ENCODE measurements at regions not wholly inside any gene's neighbourhood (a gene's known extent, or its start where the extent isn't known, plus 50 kb on each side); places are given as distances from the start of the nearest gene placed in this dataset.
"Not testable (repeated sequence)": the region's sequence is repeated elsewhere in the genome, so short reads cannot be mapped to it uniquely, and the experiment has no call there.

GRCh38 chr21:35448876-35449599 is 399.9 kb upstream of the RUNX1 start:
- intact Hi-C loops (cut with micrococcal nuclease) = no loop called here
- DNase-seq (no peak), ATAC-seq (no peak)

- intact Hi-C loops (cut with micrococcal nuclease) = no loop called here
- no peak for DNase-seq
- no peak for ATAC-seq
These were observed 395.3 kb upstream of the RUNX1 start for GRCh38 chr21:35444391-35444790.

- ATAC-seq (no peak), DNase-seq (no peak)
- intact Hi-C loops (cut with micrococcal nuclease) = no loop called here
These were observed 392.9 kb upstream of the RUNX1 start for GRCh38 chr21:35441868-35442582.

DNA sequence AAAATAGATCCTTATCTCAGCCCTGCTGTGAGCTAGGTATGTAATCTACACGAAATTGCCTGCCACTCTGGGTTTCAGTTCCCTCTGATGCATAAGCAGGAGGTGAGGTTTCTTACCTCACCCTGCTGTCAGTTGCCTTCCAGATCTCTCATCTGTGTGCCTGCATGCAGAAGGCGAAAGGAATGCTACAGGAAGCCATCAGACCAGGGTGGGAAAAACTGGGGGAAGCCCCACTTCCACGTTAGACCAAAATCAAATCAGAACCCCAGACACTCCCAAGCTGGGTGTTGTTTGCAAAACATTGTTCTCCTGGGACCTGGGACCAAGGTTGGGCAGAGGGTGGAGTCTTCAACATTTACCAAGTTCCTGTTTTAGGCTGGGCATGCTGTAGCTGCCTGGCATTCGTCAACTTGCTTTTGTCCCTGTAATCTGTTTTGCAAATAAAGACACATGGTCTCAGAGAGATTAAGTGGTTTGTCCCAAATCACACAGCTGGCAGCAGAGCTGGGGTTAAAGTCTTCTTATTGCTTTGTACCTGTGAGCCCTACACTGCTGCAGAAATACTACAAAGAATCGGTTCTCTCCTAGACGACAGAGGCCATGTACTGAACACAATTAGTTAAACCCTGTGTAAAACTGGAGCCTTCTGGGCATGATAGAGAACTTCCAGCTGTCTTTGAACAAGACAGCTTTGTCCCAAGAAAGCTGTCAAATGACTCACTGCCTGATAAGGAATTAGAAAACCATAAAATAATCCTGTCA is 389.7 kb upstream of the RUNX1 start:
- intact Hi-C loops (cut with micrococcal nuclease) = no loop called here
- no peak for DNase-seq
- peak; percentile 53 for ATAC-seq

- ATAC-seq (no peak), DNase-seq (no peak)
- intact Hi-C loops (cut with micrococcal nuclease) = no loop called here
These were observed 388.8 kb upstream of the RUNX1 start for GRCh38 chr21:35437941-35438340.

DNA sequence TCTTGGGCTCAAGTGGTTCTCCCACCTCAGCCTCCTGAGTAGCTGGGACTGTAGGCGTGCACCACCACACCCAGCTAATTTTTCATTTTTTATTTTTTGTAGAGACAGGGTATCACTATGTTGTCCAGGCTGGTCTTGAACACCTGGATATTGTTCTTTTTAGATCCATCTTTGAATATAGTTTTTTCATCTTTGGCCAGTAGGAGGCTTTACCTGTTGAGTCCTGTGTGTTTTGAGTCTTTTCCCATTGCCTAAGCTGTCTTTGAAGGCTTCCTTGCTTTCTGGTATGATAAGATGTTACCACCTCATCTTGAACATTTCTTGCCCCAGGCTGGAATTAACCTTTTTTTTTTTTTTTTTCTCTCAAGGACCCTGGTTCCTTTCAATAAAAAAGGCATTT is 387.8 kb upstream of the RUNX1 start:
- ATAC-seq (no peak), DNase-seq (no peak)
- intact Hi-C loops (cut with micrococcal nuclease) = no loop called here

DNA sequence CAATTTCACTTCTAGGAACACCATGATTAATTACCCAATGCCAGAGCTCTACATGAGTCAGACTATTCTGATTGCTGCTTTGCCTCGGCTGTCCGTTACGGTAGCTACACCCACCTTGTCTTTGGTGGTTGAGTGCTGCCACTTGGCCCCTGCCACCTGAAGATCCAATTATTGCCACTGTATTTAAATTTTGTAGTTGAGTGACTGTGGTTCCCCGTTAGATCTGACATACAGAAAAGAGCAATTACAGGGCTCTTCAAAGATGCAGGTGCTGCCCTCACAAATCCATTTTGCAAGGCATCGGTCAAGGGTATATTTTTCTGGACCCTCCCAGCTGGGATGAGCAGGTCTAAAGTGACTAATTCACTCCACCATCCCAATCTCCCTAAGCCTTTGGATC is 383.5 kb upstream of the RUNX1 start:
- intact Hi-C loops (cut with micrococcal nuclease); DNase-seq; ATAC-seq: not testable (repeated sequence)

GRCh38 chr21:35430260-35430659 is 381.2 kb upstream of the RUNX1 start:
- ATAC-seq = no peak
- no peak for DNase-seq
- intact Hi-C loops (cut with micrococcal nuclease) = no loop called here

- DNase-seq = no peak
- intact Hi-C loops (cut with micrococcal nuclease) = no loop called here
- peak; percentile 65 for ATAC-seq
These were observed 379.8 kb upstream of the RUNX1 start for GRCh38 chr21:35428937-35429336.

DNA sequence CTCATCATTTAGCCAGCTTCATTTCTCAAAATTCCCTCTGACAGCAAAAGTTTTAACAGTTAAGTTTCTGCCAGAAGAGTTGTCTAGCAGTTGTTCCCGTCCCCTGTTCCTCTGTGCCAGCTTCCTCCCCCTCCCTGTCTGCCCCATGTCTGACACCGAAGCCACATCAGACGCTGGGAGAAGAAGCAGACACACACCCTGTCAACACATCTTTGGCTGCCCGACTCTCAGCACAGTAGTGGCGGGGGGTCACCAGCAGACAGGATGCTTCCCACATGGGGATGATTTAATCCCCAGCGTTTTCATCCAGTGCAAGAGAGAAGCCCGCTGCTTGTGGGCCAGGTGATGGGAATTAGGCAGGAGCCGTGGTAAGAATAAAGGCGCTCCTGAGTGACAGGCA is 379.4 kb upstream of the RUNX1 start:
- intact Hi-C loops (cut with micrococcal nuclease) = no loop called here
- DNase-seq (peak; percentile 52), ATAC-seq (peak; percentile 84)

- ATAC-seq (peak; percentile 42), DNase-seq (no peak)
- intact Hi-C loops (cut with micrococcal nuclease) = no loop called here
These were observed 378.9 kb upstream of the RUNX1 start for GRCh38 chr21:35428001-35428320.

DNA sequence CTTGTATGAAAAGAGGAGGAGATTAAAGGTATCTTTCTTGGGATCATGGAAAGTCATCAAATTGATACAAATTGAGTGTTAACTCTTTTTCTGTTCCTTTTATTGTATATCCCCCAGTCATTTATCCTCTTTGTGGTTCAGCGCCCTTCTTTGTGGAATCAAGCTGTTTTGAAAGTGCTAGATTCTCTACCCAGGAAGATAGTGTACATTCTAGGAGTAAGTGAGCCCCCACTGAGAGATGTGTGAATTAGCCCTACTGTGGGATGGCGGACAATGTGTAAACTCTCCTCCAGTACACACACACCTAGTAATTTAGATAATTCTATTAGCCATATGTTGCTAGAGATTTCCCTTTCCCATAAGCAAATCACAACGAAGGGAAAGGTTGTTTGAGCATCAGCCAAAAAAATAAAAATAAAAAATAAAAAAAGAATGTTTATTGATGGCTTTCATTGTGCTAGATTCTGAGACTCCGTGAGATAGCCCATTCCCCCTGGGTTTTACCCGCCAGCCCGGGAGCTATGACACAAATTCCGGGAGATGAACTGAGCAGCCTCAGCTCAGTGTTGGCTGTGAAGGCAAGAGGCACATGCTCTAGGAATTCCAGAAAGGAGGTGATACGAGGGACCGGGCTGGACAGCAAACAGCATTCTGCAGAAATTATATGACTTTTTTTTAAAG is 378.4 kb upstream of the RUNX1 start:
- intact Hi-C loops (cut with micrococcal nuclease) = no loop called here
- ATAC-seq (peak; percentile 67), DNase-seq (peak; percentile 41)

DNA sequence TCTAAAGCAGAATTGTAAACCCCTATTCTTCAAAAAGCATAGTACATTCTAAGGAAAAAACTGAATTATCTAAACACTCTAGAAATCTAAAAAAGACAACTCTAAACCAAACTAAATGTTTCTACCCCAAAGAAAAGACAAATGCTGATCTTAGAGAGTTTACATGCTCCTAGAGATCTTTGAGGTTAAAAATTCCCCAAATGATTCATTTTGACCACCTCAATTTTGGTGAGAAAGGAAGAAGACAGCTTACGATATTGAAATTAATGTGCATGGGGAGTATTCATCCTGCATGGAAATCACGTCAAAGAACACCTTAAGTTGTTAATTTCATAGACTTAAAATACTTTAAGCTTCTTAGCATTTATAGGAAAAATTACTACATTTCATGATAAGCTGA is 377.8 kb upstream of the RUNX1 start:
- DNase-seq (no peak), ATAC-seq (no peak)
- intact Hi-C loops (cut with micrococcal nuclease) = no loop called here

- no peak for ATAC-seq
These were observed 377.4 kb upstream of the RUNX1 start for GRCh38 chr21:35426469-35426868.

DNA sequence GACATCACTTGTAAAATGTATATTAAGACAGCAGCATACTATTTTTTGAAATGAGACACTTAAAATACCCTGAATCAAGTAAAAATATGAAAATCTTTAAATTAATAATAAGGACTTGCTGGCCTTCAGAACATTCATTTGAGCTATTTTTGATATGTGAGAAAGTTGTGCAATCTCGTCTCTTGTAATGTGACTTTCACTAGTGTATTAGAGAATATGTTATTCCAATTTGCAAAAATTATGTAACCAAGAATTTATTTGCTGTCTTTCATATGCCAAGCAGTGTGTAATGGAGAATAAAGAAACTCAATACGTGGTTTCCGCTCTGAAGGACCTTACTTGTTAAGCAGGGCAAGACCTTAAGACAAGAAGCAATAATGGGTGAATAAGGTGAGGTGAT is 375.0 kb upstream of the RUNX1 start:
- intact Hi-C loops (cut with micrococcal nuclease) = no loop called here
- ATAC-seq = peak; percentile 52

More at GRCh38 chr21:35426469-35426868, 377.4 kb upstream of the RUNX1 start:
- DNase-seq = no peak
- intact Hi-C loops (cut with micrococcal nuclease) = no loop called here

DNA sequence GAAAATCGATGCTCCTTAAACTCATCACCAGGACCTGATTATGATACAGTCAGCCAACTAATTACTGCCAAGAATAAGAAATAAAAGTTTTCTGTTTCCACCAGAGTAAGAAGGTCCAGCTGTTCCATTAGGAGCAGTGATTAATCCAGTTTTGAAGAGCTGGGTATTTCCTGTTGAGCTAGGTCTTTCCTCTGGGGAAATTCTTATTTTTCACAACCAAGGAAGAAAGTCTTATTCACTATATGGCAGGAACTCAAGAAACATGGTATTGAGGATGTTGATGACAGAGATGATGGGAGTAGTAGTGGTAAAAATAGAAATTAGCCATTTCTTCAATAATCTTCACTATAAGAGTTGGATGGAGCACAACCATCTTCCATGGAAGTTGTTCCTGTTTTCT is 374.6 kb upstream of the RUNX1 start:
- intact Hi-C loops (cut with micrococcal nuclease) = no loop called here
- ATAC-seq = peak; percentile 61
- DNase-seq = no peak

More for the DNA sequence above, 375.0 kb upstream of the RUNX1 start:
- no peak for DNase-seq

DNA sequence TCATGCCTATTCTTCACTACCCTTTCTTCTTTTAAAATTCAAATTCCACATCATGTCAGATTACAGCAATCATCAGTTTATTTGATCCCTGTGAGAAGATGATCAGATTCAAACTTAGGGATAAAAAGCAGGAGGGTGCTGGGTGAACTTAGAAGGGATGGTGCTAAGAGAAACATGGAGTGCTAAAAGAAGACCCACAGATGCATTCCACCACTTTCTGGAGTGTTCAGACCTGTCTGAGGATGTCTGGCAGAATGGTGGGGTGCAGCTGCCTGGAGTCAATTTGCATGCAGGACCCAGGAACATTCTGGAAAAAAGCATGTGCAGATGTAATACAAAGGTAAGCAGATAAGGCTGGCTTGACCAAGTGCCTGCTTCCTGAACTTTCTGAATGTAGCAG is 372.9 kb upstream of the RUNX1 start:
- DNase-seq = no peak
- intact Hi-C loops (cut with micrococcal nuclease) = no loop called here
- no peak for ATAC-seq

- DNase-seq (no peak), ATAC-seq (no peak)
- intact Hi-C loops (cut with micrococcal nuclease) = no loop called here
These were observed 372.1 kb upstream of the RUNX1 start for GRCh38 chr21:35421221-35421620.

GRCh38 chr21:35420656-35421055 is 371.6 kb upstream of the RUNX1 start:
- ATAC-seq = no peak
- intact Hi-C loops (cut with micrococcal nuclease) = no loop called here

GRCh38 chr21:35417762-35418161 is 368.7 kb upstream of the RUNX1 start:
- intact Hi-C loops (cut with micrococcal nuclease) = no loop called here
- ATAC-seq (no peak), DNase-seq (no peak)

More at GRCh38 chr21:35420656-35421055, 371.6 kb upstream of the RUNX1 start:
- DNase-seq = no peak
